NCI-H226 (cell line): ENCODE measurements at regions not wholly inside any gene's neighbourhood (a gene's known extent, or its start where the extent isn't known, plus 50 kb on each side); places are given as distances from the start of the nearest gene placed in this dataset.
A peak's percentile ranks its signal among the peaks of the same experiment; 100 is the strongest.
"Not testable (repeated sequence)": the region's sequence is repeated elsewhere in the genome, so short reads cannot be mapped to it uniquely, and the experiment has no call there.

Source experiments
- DNase-seq: peaks from one replicate; pipeline ENCODE4 v3.0.0-alpha.2; 2015

DNA sequence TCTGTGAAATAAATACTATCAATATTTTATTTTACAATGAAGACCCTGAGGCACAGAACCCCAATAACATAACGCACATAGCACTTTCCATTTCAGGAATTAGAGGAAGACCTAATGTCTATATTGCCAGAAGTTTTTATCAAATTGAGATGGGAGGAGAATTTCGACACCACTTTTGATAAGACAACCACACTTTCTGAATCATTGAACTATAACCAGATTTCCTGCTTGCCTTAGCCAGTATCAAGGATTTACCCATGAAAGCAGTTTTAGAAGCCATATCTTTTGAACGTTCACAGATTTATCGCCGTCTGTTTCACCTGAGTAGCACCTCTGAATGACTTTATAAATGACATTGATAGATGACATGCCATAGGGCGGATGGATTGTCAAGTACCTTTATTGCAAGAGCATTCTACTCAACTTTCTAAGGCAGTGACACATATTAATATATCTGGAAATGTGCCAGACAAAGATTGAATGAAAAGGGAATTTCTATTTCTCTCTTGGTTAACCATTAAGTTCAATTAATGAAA, 768.4 kb downstream of the LTN1 start:
- peak; percentile 79 for DNase-seq

DNA sequence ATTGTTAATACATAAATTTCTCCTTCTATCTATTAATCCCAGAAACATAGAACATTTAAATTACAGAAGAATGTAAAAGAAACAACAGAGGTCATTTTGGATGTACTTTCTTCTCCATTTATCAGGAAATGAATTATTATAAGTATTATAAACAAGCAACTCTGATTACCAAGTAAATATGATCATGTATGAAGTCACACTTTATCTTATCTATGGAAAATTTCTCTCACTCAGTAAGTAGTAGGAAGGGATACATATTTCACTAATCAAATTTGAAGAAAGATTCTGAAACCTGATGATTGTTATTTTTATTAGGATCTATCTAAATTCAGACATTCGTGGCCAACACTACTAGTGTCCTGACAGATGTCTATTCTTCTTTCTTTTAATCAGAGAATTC, 770.7 kb downstream of the LTN1 start:
- no peak for DNase-seq

DNA sequence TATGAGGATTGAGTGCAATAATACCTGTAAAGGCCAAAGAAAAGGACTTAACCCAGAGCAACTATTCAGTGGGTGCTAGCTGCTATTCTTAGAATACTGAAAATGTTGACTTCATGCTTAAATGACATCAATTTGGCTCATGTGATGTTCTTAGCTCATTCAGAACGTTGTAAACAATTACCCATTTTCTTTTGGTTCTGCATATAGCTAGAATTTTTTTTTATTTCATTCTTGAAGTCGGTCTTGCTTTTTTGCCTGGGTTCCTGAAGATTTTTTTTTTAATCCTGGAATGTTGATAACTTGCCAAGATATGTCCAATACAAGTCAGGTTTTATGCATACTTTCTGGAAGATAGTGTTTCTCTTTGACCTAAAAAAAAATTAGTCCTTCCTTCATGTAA, 772.0 kb downstream of the LTN1 start:
- peak; percentile 44 for DNase-seq

DNA sequence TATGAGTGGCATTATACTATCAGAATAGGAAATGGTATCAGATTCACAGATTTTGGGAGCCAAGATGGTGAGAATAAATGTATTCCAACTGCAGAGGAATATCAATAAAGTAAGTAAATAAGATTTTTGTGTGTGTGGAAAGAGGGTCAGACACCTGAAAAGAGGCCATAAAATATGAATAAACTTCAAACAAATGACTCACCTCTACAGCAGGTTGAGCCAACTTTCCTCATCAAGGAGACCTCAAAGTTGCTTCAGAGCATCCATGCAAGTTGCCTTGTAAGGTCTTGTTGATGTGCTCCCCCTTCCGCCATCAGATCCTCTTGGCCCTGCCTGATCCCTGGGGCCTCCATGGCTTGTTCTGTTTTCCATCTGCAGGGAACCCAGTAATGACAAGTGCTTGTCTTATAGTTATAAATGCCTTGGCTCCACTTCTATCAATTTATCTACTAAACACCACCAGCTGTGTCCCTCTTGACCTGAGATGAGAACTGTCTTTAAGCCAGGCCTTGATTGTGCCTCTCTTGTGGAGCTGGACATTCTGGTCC, 775.6 kb downstream of the LTN1 start:
- no peak for DNase-seq

DNA sequence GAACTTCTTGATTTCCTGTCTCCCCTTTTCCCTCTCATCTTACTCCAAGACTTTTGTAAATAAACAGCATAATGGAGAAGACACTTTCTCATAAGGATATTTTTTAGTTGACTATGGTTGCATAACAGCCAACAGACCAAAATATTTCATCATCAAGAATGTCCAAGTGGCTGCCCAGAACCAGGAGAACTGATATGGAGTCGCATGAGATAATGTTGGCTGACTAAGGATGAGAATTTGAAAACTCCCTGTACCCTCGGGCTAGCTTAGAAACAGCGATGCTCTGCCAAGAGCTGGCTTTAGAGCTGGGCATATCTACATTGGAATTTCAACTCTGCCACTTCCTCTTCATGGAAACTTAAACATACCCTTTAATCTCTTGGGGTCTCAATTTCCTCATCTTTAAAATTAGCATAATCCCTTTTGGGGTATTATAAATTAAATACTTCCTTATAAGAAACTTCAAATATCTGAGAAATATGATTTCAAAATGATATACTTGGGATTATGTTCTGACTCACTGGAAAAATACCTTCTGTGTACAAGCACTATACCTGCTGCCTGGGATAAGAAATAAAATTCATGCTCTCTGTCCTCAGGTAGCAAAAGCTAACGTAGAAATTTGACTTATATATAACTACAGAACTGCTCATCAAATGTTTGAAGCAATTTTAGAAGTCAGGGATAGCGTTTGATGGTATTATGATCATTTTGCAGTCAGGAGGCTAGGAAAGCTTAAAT, 777.3 kb downstream of the LTN1 start:
- peak; percentile 97 for DNase-seq

DNA sequence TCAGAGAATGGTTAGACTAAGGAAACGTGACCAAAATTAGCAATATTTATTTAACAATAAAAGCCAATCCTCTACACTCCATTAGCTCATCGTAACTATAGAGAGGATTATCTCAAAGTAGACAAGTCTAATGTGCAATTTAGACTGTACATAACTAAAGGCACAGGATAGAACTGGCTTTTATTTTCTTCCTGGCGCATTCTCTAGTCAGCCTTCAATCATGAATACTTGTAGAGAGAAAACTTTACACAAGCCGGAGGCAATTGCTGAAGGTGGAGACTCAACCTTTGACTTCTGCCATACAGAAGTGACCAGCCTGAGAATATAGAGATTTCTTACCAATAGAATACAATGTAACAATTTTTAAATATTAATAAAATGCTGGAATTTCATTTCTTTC, 777.9 kb downstream of the LTN1 start:
- DNase-seq = peak; percentile 30

DNA sequence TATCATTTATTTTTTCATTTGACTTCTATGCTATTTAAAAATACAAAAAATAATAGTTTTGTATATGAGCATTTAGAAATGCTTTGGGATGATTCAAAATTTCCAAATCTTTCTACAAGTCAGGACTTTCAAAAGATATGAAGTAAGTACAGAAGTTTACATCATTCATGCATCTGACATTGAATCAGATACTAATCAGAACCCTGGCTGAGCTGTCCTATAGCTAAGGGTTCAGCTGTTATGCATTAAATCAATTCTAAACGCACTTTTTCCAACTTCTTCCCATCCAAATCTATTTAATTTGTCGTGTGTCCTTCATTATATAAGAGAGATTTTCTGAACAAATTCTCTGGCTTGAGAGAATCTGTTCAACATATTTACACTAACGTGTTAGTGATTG, 779.4 kb downstream of the LTN1 start:
- no peak for DNase-seq

DNA sequence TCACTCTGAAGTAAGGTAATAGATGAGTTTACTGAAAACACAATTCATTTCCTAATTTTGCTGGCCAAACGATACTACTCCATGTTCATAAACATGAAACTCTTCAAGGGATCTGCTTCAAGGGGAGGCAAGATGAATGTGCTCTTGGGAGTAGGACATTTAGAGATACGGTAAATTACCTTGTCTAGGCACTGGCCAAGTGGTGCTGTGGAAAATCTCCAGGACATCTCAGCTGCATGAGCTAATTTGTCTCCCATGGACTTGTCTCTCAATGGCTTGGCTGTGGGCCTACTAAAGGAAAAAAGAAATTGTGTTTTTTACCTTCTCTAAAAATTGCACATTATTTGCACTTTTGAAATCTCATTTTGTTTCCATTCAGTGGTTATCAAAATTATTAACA, 780.6 kb downstream of the LTN1 start:
- DNase-seq = no peak

DNA sequence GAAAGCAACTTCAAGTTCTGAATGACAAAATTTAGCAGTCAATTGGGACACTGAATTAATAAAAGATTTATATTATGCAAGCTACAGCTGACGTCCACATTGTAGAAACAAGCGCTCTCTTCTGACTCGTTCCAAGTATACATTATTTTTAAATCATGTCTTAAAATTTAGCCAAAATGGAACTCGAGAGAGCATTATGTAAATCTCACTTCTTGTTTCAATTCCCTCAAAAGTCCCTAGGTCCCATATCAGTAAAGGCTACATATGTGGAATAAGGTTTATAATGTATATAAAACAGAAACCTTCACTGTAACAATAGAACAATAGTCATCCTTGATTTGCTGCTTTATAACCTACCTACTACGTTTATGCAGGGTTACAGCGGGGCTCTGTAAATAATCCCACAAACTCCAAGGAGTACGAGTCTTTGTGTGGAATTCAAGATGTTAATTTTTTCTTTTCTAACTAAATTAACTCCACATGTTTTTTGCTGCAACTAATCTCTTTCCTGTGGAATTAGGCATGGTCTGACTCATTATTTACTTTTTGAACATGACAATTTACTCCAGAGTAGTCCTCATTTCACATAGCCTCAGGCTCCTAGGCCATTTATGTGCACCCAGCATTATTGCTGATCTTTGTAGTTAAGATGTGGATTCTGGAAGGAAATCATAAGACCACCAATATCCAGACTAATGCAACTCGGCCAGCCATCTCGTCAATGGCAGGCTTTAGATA, 785.1 kb downstream of the LTN1 start:
- no peak for DNase-seq

DNA sequence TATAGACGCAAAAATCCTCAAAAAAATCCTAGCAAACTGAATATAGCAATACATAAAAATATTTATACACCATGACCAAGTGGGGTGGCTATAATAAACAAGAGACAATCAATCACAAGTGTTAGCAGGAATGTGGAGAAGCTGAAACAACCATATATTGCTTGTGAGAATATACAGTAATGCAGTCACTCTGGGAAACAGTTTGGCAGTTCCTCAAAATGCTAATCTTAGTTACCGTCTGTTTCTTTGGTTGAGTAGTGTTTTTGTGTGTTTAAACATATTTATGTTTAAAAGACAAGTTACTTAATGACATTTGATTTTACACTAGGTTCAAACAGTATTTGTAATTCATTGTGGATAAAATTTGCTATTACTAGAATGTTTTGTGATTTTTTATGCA, 792.0 kb downstream of the LTN1 start:
- no peak for DNase-seq

DNA sequence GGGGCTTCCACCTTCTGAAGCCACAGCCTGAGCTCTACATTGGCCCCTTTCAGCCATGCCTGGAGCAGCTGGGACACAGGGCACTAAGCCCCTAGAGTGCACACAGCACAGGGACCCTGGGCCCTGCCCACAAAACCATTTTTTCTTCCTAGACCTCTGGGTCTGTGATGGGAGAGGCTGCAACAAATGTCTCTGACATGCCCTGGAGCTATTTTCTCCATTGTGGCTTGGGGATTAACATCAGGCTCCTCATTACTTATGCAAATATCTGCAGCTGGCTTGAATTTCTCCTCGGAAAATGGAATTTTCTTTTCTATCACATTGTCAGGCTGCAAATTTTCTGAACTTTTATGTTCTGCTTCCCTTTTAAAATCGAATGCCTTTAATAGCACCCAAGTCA, 795.7 kb downstream of the LTN1 start:
- DNase-seq = no peak

DNA sequence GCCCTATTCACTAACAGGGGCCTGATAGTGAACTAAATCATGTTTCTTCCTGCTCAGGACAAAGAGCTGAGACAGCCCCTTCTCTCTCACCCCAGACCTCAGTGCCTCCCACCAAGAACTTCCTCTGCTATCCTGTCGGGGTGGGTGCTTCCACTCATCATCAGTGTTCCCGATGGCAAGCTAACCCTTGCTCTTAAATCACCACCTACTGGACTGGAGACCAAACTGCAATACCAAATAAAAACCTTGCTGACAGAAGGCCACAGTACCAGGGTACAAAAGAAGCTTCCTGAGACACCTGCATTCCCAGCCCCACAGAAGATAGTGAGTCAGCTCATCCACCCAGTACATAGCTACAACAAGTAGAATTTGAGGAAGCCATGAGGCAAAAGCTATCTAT, 799.5 kb downstream of the LTN1 start:
- DNase-seq = no peak

DNA sequence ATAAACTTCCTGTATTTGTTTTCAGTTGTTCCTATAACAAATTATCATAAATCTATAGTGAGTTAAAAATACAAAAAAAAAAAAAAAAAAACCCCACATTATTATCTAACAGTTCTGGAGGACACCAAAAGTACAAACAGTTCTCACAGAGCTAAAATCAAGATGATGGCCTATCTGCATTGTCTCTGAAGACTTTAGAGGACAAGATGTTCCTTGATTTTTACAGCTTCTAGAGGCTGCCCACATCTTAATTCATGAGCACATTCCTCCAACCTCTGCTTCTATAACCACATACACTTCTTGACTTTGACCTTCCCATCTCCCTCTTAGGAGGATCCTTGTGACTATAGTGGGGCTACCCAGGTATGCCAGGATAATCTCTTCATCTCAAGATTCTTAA, 806.1 kb downstream of the LTN1 start:
- DNase-seq = no peak

DNA sequence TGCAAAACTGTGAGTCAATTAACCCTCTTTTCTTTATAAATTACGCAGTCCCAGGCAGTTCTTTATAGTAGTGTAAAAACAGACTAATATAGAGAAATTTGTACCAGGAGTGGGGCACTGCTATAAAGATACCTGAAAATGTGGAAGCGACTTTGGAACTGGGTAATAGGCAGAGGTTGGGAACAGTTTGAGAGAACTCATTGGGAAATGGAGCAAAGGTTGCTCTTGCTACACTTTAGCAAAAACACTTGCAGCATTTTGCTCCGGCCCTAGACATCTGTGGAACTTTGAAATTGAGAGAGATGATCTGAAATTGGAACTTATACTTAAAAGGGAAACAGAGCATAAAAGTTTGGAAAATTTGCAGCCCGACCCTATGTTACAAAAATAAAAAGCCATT, 810.9 kb downstream of the LTN1 start:
- no peak for DNase-seq

DNA sequence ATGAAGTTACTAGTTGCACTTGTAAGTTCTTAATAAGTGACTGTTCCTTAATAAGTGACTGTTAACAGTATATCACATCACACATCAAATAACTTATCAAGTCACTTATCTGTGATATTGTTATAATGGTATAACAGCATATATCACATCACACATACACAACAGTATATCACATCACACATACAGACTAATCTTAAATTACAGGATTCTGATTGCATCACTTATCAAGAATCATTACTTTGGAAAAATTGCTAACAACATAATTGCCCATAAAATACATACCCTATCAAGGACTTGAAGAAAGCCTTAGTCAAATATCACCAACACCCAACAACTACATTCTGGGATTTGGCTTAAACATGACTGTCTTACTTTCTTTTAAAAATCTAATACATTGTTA, 813.5 kb downstream of the LTN1 start:
- DNase-seq = no peak

DNA sequence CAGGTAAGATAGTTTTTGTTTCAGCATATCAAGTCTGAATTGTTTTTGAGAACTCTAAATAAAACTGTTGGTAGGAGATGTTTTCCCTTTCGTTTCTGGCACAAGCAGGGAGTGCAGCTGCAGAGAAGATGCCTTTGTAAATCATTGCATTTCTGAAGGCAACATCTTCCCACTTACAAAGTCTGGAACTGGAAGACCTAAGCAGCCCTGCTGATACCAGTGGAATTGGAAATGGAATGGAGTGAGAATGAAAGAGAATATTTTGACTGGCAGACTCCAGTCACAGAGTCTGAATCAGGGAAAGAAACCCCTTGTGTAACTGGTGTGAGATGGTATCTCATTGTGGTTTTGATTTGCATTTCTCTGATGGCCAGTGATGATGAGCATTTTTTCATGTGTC, 815.6 kb downstream of the LTN1 start:
- no peak for DNase-seq

DNA sequence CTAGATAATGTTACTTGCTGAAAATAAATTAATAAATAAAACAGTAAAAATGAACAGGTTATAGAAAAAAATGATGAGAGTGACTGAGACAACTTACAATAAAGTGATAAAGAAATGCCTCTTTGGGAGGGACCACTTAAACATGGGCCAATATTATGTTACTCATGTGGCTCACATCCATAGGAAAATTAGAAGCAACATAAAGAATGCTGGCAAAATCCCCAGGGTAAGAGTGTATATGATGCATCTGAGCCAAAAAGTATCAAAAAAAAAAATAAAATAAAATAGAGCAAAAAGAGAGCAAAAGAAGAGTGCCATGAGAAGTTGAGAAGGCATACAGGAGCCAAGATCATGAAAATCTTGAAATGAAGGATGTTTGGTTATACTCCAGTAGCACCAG, 818.0 kb downstream of the LTN1 start:
- no peak for DNase-seq

DNA sequence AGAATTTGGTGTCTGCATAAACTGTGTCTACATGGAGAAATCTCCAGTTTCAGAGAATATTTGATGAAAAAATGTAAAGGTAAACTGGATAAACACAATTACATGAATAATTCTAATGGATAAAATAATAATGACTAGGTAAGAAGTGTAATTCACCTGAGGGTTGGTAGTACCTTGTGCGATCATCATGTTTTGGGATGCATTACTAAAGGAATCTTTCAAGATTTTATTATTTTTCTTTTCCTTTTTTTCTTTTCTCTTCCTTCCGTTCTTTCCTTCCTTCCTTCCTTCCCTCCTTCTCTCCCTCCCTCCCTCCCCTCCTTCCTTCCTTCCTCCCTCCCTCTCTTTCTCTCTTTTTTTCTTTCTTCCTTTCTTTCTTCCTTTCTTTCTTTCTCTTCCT, 818.7 kb downstream of the LTN1 start:
- no peak for DNase-seq

DNA sequence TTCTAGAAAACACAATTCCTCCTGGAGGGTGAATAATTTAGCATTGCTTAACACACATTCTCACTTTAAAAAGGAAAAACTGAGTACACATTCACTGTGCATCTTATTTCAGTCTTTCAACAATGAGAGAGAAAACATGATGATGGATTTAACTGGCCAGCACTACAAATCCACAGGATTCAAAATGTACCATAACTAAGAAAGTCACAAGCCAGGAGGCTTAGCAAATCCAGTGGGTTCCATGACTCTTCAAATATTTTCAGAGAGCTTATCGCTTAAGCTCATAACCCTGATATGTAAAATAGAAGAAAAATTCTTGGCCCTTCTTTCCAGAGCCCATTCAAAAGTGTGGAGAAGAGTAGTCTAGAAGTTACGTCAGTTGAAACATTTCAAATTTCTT, 820.3 kb downstream of the LTN1 start:
- no peak for DNase-seq

DNA sequence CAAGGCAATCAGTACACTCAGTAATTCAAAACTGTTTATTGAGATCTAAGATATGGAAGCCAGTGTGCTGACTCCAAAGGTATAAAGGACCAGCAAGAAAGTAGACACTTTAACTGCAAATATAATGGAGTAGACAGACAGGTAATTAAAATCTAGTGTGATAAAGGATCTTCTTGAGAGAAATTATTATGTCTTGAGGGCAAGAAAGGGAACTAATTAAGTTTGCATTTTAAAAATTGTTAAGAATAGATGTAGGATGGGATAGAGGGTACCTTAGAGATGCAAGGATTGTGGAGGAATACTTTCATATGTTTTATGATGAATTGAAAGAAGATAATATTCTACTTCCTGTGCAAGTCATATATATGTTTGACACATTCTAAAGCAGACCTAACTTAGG, 825.3 kb downstream of the LTN1 start:
- no peak for DNase-seq

DNA sequence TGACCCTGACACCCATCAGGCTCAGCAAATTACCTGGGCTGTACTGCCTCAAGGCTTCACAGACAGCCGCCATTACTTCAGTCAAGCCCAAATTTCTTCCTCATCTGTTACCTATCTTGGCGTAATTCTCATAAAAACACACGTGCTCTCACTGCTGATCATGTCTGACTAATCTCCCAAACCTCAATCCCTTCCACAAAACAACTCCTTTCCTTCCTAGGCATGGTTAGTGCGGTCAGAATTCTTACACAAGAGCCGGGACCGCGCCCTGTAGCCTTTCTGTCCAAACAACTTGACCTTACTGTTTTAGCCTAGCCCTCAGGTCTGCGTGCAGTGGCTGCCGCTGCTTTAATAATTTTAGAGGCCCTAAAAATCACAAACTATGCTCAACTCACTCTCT, 828.2 kb downstream of the LTN1 start:
- DNase-seq = not testable (repeated sequence)

DNA sequence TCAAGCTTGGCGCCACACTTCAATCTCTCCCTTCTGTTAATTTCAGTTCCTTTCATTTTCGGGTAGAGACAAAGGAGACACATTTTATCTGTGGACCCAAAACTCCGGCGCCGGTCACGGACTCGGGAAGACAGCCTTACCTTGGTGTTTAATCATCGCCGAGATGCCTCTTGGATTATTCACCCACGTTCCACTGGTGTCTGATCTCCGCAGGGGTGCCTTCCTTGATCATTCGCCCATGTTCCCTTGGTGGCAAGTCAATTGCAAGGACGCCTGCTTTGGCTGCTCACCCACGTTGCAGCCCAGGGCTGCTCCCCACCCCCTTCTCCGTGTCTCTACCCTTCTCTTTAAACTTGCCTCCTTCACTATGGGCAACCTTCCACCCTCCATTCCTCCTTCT, 830.6 kb downstream of the LTN1 start:
- not testable (repeated sequence) for DNase-seq

DNA sequence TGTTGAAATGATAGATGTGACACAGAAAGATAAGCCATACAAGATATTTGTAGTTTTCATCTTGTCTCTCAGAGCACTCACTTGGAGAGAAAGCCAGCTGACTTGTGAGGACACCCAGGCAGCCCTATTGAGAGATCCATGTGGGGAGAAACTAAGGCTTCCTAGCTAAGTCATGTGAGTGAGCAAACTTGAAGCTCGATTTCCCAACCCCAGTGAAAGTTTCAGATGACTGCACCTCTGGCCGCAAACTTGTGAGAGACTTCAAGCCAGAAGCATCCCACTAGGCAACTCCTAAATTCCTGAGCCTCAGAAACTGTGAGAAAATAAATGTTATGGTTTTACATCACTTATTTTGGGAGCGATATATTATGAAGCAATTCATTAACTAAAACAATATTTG, 832.3 kb downstream of the LTN1 start:
- DNase-seq = no peak

DNA sequence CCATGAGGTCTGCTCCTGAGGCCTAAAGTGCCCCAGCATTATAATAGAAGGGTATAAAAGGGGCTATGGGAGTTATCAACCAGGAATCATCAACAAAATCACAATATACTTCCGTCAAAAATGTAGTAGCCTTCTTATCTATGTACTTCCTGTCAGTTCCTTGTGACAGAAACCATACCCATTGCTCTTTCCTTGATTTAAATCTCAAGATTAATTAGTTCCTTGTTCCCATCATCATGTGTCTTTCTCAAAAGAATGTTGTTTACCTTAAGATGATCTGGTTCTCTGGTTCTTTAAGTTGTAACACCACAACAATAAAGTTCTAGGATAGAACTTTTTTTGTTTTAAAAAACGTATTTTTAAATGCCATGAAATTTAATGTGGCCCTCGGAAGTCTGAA, 833.3 kb downstream of the LTN1 start:
- no peak for DNase-seq
